Forelimb muscle (tissue), 1 donor: ENCODE measurements at regions not wholly inside any gene's neighbourhood (a gene's known extent, or its start where the extent isn't known, plus 50 kb on each side); places are given as distances from the start of the nearest gene placed in this dataset.

ENCODE experiments used
- DNase-seq: peaks from one replicate; pipeline ENCODE4 v3.0.0-alpha.2; 2013; ENCODE audit warnings: low read depth

DNA sequence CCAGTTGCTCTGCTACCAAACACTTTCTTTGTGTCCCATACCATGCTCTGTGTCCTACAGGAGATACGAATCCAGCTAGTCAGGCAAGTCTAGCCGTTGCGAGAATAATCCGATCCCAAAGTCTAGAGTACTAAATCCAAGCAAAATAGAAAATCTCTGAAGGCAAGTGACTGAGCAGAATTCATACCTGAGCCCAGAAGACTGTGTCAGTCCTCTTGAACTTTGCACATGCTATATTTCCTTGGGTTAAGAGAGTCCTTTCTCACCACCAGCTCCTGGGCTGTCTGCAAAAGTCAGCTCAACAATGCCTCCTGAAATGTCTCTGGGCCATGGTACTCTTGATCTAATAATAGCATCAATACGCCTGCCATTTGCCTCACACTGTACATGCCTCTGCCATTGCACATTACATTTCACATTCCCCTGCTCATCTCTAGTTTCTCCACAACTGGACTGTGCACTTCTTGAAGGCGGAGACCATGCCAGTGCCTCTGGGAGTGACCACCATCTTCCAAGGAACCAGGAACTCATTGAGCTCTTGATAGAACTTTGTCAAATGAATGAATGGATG is 265.8 kb upstream of the ID2 start:
- no peak for DNase-seq

DNA sequence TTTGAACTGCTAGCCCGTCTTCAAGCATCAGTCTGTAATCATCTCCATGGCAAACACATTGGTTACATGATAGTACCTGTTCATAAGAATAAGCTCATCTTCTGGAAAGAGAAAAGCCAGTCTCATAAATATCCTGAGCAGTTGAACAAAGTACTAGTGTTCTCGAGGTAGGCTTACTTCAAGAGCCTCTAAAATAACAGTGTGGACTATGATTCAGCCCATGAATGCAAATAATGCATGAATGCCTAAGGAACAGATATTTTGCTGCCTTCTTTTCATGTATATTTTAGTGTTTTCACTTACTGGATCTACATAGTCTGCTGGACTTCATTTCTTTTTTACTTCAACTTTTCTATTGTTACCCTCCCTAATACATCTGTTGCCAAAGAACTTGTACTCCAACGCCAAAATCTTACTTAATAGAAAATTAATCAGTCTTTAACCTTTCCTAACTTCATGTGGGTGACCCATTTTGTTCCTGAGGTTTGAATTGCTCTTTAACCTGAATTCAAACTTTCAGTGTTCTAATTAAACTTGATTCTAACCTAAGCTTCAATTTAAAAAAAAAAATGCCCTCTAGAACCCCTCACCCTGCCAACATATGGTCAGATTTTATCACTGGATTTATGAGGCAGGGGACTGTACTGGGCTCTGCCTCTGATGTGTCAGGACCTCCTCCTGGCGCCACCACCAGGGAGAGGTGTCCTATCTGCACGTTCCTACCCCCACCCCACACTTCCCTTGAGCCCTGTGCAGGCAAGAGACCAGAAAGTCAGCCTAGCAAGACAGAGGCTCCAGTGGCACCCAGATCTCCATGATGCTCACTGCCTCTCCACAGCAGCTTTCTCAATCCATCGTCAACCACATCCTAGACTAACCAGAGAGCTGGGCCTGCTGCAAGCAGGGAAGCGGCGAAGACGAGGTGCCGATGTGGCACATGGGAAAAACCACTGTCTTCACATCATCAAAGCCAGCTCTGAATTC is 264.7 kb upstream of the ID2 start:
- DNase-seq: no peak

DNA sequence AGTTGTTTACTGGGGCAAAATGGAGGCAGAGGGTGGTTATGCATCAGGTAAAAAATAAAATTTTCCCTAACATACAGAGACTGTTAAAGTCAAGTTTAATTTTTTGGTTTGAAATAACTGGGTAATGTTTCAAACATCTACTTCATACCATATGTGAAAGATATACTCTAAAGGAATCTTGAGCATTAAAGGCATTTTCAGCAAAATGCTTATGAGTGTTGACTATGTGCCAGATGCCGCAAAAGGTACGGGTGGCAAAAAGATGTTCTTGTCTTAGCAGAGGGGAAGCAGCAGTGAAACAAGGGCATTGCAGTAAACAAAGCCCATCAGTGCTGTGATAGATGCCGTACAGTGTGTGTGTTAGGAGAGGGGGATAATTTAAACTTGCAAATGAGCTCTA is 263.1 kb upstream of the ID2 start:
- DNase-seq: no peak

DNA sequence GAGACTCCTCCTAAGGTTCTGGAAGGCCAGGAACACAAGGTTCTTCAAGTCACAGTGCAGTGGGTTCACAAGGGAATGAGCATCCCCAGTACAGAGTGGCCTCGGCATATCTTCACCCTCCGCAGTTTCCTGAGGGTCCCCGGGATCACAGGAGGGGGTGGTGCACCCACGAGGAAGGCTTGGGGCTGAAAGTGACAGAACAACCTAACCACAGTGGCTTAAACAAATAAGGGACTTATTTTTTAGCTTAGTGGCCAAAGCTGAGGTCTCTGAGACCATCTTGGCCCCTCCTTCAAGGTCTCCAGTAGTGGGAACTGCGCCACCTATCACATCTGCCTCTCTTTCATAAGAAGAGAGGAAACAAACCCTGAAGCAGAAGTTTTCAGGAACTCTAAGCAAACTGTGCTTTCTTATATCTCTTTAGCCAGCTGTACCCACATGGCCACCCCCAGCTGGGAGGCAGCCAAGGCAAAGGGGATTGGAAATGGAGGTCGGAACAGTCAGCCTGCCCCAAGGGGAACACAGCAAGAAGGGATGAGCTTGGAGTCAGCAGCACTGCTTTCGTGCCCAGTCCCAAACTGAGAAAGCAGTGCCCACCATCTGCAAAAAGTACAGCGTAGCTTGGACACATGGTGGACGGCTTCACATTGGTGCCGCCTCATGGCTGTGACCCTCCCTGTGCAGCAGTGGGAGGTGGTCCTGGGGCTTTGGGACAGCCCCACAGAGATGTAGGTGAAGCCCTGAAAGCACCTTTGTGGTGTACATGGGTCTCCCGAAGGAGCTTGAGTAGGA is 260.0 kb upstream of the ID2 start:
- no peak for DNase-seq

DNA sequence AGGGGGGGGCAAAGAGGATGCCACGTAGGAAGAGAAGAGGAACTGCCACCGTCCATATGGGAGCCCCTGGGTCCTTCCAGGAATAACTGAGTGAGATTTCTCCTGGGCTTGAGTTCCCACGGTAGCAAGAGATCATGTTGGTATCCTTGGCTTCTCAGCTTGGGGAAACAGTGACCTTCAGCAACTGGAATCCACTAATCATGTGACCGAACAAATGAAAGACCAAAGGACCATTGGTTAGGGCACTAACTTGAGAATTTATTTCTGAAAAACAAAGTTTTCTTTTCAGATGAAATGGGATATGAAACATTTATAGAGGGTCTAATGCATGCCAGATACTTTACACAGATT is 259.4 kb upstream of the ID2 start:
- no peak for DNase-seq

- no peak for DNase-seq
Observed at GRCh38 chr2:8424997-8425900, 256.6 kb upstream of the ID2 start.

- no peak for DNase-seq
Observed at GRCh38 chr2:8426550-8426949, 255.3 kb upstream of the ID2 start.

GRCh38 chr2:8427211-8427610 is 254.6 kb upstream of the ID2 start:
- DNase-seq: no peak

GRCh38 chr2:8430628-8431027 is 251.2 kb upstream of the ID2 start:
- no peak for DNase-seq

- no peak for DNase-seq
Observed at GRCh38 chr2:8431446-8432125, 250.3 kb upstream of the ID2 start.

GRCh38 chr2:8432706-8433336 is 249.0 kb upstream of the ID2 start:
- DNase-seq: no peak

DNA sequence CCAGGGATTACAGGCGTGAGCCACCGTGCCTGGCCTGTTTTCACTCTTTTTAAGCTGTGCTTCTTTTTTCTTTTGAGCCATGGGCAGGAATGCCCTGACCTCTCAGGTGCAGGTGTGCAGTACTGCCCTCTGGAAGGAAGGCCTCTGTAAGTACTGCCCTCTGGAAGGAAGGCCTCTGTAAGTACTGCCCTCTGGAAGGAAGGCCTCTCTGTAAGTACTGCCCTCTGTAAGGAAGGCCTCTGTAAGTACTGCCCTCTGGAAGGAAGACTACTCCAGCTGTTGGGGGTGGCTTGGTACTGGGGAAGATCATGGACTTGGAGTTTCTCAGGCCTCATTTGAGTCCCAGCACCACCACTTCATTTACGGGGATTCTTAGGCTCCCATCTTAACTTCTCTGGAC is 248.5 kb upstream of the ID2 start:
- no peak for DNase-seq

DNA sequence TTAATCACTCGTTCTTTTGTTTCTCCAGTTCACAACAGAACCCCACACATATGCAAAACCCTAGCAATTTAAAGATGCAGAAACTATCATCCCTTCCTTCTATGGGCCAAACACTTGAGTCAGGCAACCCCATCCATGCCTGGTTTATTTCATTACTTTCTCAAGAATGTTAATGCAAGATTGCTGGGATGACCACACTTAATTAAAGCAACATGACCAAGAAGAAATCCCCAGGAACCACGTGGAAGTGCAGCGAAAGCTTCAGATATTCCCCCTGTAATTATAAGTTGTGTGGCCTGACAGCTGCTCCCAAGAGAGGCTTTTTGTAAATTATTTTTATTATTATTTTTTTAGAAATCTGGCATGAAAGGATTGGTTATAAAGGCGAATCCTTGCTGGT is 246.2 kb upstream of the ID2 start:
- no peak for DNase-seq

- no peak for DNase-seq
Observed at GRCh38 chr2:8436585-8436984, 245.3 kb upstream of the ID2 start.

DNA sequence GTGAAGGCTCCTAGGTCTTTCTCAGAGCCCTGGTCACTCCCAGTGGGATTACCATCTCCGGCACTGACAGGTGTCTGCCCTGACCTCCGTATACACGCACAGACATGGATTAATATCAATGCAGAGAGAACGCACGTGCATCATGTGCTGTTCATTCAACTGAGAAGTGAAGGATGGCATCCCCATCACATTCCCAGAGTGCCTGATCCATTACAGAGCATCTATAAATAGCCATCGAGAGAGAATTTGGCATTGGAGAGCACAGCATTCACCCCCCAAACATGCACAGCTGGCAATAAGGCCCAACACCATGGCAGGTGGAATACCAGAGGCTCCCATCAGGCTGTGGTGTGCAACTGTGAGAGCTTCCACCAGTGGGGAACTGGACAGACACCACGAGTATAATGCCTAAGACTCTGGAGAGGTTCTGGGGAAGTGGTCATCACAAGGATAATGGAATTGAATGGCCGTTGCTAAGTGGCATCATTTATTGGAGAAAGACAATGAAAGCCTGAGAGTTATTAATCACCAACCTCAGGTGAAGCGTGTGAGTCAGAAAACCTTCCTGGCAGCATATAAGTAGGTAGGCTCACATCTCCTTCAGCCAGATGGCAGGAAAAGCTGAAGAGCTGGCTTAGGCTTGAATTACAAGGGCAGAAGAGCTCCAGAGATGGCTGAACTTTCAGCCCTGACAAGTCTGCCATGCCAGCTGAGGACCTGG is 244.5 kb upstream of the ID2 start:
- DNase-seq: no peak

DNA sequence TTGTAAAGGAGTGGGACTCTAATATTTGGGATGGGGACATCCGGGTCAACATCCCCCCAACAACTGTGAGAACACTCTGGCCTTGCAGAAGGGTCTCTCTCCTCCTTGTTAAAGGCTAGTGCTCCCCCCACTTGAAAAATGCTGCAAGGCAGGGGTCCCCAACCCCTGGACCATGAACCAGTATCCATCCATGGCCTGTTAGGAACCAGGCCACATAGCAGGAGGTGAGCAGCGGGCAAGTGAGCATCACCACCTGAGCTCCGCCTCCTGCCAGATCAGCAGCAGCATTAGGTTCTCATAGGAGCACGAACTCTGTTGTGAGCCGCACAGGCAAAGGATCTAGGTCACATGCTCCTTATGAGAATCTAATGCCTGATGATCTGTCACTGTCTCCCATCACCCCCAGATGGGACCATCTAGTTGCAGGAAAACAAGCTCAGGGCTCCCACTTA is 243.9 kb upstream of the ID2 start:
- DNase-seq: no peak

DNA sequence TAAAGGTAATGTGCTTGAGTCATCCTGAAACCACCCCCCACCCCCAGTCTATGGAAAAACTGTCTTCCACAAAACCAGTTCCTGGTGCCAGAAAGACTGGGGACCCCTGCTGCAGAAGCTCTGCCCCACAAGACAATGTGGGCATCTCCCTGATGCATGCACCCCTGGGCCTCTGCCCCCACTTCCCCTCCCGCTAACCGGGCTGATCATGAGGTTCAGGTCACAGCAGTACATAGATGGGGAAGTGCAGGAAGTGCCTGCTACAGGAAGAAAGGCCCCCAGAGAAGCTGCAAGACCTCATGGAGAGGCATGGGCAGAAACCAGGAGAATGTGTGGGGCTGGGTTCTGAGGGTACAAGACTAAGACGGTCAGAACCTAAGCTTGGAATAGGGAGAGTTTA is 243.4 kb upstream of the ID2 start:
- no peak for DNase-seq

DNA sequence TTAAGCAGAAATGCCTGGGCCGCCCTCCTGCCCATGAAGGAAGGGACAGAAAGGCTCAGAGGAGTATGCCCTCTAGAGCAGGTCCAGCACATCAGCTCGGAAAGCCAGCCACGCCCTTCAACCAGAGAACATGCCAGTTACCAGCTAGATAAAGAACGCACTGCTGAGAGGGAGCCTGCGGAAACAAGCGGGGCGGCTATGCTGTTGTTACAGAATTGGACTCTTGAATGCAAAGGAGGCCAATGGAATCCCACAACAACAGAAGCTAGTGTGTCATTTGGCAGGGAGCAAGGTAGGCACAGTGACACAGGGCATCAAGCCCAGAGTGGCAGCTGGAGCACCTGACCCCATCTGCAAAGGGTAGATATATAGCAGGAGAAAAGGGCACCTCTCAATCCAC is 242.9 kb upstream of the ID2 start:
- DNase-seq: no peak

- no peak for DNase-seq
Observed at GRCh38 chr2:8440029-8440778, 241.7 kb upstream of the ID2 start.
